ENCODE measurements at regions not wholly inside any gene's neighbourhood (a gene's known extent, or its start where the extent isn't known, plus 50 kb on each side); places are given as distances from the start of the nearest gene placed in this dataset.

- TF ChIP-seq, protein P1, sequence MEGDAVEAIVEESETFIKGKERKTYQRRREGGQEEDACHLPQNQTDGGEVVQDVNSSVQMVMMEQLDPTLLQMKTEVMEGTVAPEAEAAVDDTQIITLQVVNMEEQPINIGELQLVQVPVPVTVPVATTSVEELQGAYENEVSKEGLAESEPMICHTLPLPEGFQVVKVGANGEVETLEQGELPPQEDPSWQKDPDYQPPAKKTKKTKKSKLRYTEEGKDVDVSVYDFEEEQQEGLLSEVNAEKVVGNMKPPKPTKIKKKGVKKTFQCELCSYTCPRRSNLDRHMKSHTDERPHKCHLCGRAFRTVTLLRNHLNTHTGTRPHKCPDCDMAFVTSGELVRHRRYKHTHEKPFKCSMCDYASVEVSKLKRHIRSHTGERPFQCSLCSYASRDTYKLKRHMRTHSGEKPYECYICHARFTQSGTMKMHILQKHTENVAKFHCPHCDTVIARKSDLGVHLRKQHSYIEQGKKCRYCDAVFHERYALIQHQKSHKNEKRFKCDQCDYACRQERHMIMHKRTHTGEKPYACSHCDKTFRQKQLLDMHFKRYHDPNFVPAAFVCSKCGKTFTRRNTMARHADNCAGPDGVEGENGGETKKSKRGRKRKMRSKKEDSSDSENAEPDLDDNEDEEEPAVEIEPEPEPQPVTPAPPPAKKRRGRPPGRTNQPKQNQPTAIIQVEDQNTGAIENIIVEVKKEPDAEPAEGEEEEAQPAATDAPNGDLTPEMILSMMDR (IDR thresholded peaks at IDR 0.05 in 2 of 3, conservative IDR thresholded peaks at IDR 0.05 in 1 of 3; ENCODE audit: borderline replicate concordance in 1 of 3, insufficient read depth in 1 of 3, low read depth in 2 of 3, low read length in 2 of 3): no peak
- no peak for TF ChIP-seq EZH2 (IDR thresholded peaks at IDR 0.05)
- TF ChIP-seq, protein P2, sequence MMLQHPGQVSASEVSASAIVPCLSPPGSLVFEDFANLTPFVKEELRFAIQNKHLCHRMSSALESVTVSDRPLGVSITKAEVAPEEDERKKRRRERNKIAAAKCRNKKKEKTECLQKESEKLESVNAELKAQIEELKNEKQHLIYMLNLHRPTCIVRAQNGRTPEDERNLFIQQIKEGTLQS (IDR thresholded peaks at IDR 0.05): no peak
- no peak for TF ChIP-seq POLR2A (IDR thresholded peaks at IDR 0.05; ENCODE audit: borderline replicate concordance, extremely low read depth, insufficient read depth, insufficient read length)
- no peak for TF ChIP-seq YY1 (IDR thresholded peaks at IDR 0.05; ENCODE audit: extremely low read depth, insufficient replicate concordance, low read depth, low read length)
- TF ChIP-seq SP1 (IDR thresholded peaks at IDR 0.05; ENCODE audit: low read depth): no peak
- TF ChIP-seq POLR2AphosphoS5 (IDR thresholded peaks at IDR 0.05; ENCODE audit: low read depth, low read length): no peak
- no peak for TF ChIP-seq TCF7L2 (IDR thresholded peaks at IDR 0.05; ENCODE audit: borderline replicate concordance, extremely low read depth, insufficient read depth, insufficient read length)
- TF ChIP-seq REST (IDR thresholded peaks at IDR 0.05; ENCODE audit: low read depth): no peak
- no peak for TF ChIP-seq JUND (IDR thresholded peaks at IDR 0.05)
- no peak for TF ChIP-seq EGR1 (IDR thresholded peaks at IDR 0.05; ENCODE audit: low read depth)
- no peak for TF ChIP-seq CEBPB (IDR thresholded peaks at IDR 0.05; ENCODE audit: low read depth)
These were observed 115.7 kb upstream of the DDX18 start for GRCh38 chr2:117698819-117699218.
